ENCODE measurements at regions not wholly inside any gene's neighbourhood (a gene's known extent, or its start where the extent isn't known, plus 50 kb on each side); places are given as distances from the start of the nearest gene placed in this dataset.

DNA sequence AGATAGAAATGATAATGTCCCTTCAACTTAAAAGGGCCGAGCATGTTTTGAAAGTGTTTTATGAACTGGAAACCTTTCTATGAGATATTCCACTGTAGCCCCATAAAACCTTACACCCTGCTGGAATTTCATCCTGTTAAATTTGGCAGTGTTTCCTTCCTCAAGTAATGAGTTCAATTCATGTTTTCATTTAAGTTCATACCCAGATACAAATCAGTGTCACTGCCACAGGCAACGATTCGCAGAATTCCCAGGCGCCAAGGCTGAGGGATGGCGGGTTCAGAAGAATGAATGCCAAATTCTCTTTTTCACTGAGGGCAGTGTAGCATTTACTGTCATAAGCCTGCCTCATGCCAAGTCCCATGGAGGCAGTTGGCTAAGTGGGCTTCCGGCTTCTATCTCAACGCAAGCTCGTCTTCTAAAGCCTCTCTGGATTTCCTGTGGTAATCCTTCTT, 511.8 kb upstream of the ID4 start:
- TF ChIP-seq, protein P1, sequence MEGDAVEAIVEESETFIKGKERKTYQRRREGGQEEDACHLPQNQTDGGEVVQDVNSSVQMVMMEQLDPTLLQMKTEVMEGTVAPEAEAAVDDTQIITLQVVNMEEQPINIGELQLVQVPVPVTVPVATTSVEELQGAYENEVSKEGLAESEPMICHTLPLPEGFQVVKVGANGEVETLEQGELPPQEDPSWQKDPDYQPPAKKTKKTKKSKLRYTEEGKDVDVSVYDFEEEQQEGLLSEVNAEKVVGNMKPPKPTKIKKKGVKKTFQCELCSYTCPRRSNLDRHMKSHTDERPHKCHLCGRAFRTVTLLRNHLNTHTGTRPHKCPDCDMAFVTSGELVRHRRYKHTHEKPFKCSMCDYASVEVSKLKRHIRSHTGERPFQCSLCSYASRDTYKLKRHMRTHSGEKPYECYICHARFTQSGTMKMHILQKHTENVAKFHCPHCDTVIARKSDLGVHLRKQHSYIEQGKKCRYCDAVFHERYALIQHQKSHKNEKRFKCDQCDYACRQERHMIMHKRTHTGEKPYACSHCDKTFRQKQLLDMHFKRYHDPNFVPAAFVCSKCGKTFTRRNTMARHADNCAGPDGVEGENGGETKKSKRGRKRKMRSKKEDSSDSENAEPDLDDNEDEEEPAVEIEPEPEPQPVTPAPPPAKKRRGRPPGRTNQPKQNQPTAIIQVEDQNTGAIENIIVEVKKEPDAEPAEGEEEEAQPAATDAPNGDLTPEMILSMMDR (IDR thresholded peaks at IDR 0.05; ENCODE audit: low read depth, low read length), result no peak

DNA sequence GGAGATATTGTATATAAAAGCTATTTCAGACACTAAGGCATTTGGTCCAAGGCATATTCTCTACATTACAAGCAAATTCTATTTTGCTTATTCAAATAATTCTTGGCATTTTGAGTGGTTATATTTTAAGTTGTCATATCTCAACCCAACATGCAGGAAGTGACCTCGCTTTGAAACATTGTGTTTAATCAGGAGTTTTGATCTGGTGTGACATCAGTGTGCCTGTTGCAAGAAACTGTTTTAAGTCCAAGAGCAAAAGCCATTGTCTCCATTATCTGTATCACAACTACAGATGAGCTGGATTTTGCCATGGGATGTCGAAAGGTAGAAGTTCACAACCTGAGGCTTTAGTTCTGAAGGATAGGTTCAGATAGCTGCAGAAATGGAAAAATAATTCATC, 509.9 kb upstream of the ID4 start:
- no peak overlapping the region for H3K4me3 ChIP-seq (replicated peaks in 1 of 2; ENCODE audit: low read depth in 2 of 2, low read length in 2 of 2)
- TF ChIP-seq, protein P1 (IDR thresholded peaks at IDR 0.05; ENCODE audit: low read depth, low read length), result no peak
- peak; percentile 39 to 50 for DNase-seq (ENCODE audit: low read depth in 2 of 2)

More for the DNA sequence above, 511.8 kb upstream of the ID4 start:
- no peak overlapping the region for H3K4me3 ChIP-seq (replicated peaks in 1 of 2; ENCODE audit: low read depth in 2 of 2, low read length in 2 of 2)
- no peak for DNase-seq (ENCODE audit: low read depth in 2 of 2)

DNA sequence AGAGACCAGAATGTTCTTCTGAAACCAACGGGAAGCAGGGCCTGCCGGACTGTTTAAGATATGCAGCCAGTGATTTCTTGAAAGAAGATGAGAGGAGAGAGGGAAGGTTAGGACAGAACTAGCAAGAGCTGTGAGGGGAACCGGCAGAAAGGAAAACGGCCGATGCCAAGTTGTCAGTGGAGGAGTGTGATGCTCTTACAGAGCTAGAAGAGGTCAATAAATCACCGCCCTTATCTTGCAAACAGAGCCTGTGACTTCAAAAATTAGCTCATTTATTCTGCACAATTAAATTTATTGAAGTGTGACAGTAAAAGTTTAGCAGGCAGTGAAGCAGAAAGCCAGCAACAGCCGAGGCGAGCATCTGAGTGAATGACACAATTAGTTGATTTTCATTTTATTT, 509.5 kb upstream of the ID4 start:
- peak in 1 of 2 donors; percentile 19 for DNase-seq (ENCODE audit: low read depth in 2 of 2)
- no peak overlapping the region for H3K4me3 ChIP-seq (replicated peaks in 1 of 2; ENCODE audit: low read depth in 2 of 2, low read length in 2 of 2)
- TF ChIP-seq, protein P1 (IDR thresholded peaks at IDR 0.05; ENCODE audit: low read depth, low read length), result no peak

DNA sequence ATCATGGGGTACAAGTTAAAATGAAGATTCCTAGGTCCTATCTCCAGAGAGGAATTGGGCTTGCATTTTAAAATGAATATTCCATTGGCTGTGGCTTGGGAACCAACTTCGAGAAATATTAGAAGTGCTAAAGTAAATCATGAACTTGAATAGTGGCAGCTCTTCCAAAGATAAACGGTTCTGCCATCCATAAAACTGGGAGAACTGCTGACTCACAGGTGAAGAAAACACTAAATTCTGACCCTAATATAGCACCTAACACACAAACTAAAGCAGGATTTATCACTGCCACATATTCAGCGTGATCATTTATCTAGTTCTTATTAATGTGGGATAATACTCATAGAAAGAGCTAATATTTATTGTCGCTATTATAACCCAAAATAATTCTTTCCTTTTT, 508.1 kb upstream of the ID4 start:
- TF ChIP-seq, protein P1 (IDR thresholded peaks at IDR 0.05; ENCODE audit: low read depth, low read length), result no peak
- DNase-seq (ENCODE audit: low read depth in 2 of 2), result no peak
- H3K4me3 ChIP-seq (replicated peaks in 1 of 2; ENCODE audit: low read depth in 2 of 2, low read length in 2 of 2), result no peak overlapping the region

DNA sequence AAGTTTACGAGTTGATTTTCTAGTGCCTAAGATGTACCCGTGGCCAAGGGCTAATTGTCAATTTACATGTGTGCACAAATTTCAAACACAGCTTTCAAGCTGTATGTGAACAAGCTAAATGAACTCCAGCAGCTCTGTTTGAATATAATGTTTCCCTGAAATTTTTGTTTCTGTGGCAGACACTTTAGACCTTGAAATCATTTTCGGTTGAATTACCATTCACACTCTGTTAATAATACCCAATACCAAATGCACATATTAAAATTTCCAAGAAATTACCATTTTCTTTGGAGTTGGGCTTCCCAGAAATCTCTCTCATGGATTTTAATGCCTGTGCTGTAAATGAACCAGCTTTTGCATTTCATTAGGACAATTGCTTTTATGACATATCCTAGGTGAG, 506.1 kb upstream of the ID4 start:
- TF ChIP-seq, protein P1 (IDR thresholded peaks at IDR 0.05; ENCODE audit: low read depth, low read length), result no peak

DNA sequence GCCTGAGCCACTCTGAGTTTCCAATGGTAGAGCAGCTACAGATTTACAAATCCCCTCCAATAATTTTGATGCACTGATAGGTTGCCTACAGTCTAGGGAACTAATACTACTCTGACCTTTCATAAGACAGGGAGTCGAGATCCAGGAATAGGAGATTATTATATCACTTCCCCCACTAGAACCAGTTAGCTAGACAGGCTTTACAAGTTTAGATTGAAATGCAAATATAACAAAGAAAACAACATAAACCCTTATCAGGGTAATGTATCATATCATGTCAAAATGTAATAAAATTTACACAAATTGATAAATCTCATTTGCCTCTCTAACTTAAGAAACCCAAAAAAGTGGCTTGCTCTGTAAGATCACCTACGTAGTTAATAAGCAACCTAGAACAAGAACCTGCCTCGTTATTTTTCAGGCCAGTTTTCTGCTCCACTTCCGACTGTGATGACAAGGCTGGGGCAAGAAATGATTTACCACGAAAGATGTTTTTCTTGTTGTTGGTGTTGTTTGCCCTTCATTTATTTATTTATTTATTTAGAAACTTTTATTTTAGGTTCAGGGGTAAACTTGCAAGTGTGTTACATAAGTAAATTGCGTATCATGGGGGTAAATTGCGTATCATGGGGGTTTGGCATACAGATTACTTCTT, 504.2 kb upstream of the ID4 start:
- DNase-seq (ENCODE audit: low read depth in 2 of 2), result no peak
- H3K4me3 ChIP-seq (replicated peaks in 1 of 2; ENCODE audit: low read depth in 2 of 2, low read length in 2 of 2), result no peak overlapping the region
- TF ChIP-seq, protein P1 (IDR thresholded peaks at IDR 0.05; ENCODE audit: low read depth, low read length), result no peak

More for the DNA sequence above, 506.1 kb upstream of the ID4 start:
- no peak for DNase-seq (ENCODE audit: low read depth in 2 of 2)
- H3K4me3 ChIP-seq (replicated peaks in 1 of 2; ENCODE audit: low read depth in 2 of 2, low read length in 2 of 2), result no peak overlapping the region

DNA sequence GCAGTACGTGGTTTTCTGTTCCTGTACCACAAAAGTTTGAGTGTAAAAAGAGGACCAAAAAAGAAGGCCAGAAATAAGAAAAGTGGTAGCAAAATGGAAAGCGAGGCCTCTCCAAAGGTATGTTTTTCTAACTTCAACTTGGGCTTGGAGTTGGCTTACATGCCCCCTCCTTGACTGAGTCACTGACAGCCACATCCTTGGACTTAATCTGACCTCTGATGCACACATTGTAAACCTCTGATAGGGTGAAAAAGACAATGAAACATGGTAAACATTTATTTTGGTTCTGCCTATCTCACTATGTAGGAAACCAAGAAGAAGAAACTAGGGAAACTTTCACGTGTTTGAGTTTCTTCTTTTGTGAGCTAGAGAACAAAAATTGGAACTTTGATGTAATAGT, 503.2 kb upstream of the ID4 start:
- TF ChIP-seq, protein P1 (IDR thresholded peaks at IDR 0.05; ENCODE audit: low read depth, low read length), result no peak
- H3K4me3 ChIP-seq (replicated peaks in 1 of 2; ENCODE audit: low read depth in 2 of 2, low read length in 2 of 2), result no peak overlapping the region
- peak; percentile 62 to 64 for DNase-seq (ENCODE audit: low read depth in 2 of 2)

Data from cardiac fibroblast (primary cell).